GM18526 (cell line): ENCODE measurements at regions not wholly inside any gene's neighbourhood (a gene's known extent, or its start where the extent isn't known, plus 50 kb on each side); places are given as distances from the start of the nearest gene placed in this dataset.

Experiments
- POLR2A ChIP-seq: IDR thresholded peaks from 3 replicates; pipeline ENCODE4 v1.6.1; 2011; ENCODE audit not compliant: insufficient read length; ENCODE audit errors: extremely low read depth

DNA sequence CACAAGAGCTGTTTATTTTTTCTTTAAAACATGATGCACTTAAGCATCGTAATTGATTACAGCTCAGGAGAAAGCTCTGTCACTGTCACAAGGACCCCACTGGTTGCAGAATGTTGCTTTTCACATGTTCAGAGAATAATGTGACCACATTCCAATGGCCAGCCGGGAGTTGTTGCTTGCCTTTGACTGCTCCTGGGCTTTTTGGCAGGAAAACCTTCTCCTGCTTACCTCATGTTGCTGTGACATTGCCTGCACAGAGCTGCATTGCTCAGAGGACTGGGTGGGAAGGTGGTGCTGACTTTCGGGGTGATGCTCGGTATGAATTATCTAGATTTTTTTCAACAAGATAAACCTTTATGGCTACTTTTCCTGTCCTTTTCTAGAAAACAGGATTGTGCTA lies 88.2 kb downstream of the PALM2AKAP2 start:
- TF ChIP-seq POLR2A: no peak

DNA sequence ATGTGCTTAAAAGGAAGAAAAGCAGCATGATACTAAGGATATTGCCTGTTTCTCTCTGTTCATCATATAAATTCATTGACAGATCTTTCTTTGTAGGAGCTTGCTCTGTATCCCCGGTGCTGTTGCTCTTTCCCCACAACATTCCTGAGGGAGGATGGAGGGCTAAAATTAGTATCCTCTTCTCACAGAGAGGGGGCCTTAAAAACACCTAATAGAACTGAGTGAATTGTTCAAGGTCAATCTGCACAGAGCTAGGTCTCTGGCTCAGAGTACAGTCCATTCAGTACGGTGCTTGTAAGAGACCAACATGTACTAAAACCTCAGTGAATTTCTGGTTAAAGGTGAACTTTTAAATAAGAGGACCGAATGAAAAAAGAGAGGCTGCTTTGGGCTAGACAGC lies 88.7 kb downstream of the PALM2AKAP2 start:
- no peak for TF ChIP-seq POLR2A

DNA sequence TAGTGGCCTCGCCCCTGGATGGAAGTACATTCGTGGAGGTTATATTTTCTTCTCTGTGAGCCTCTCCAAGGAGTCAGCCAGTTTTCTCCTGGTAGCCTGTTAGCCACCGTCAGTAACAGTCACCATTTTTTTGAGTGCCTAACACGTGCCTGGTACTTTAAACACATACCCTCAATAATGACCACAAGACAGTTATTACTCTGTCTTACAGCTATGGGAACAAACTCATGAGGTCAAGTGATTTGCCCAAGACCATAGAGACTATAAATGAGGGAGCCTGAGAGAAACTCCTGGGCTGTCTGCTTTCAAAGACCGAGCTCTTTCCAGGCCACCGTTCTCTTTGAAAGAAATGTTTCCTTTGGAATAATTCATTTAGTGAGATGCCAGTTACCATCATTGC lies 90.4 kb downstream of the PALM2AKAP2 start:
- TF ChIP-seq POLR2A: no peak

DNA sequence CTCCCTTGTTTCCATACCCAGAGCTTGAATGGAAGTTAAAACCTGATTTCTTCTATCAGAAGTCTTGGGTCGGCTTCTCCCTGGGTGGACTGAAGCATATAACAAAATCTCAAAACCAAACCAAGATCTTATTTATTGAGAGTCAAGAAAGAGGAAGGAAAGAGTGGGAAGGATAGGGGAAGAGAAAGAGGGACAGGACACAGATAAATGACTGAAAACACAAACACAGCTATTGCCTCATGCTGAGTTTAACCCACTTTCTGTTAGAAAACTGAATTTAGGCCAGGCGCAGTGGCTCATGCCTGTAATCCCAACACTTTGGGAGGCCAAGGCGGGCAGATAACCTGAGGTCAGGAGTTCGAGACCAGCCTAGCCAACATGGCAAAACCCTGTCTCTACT lies 92.9 kb downstream of the PALM2AKAP2 start:
- TF ChIP-seq POLR2A: no peak

DNA sequence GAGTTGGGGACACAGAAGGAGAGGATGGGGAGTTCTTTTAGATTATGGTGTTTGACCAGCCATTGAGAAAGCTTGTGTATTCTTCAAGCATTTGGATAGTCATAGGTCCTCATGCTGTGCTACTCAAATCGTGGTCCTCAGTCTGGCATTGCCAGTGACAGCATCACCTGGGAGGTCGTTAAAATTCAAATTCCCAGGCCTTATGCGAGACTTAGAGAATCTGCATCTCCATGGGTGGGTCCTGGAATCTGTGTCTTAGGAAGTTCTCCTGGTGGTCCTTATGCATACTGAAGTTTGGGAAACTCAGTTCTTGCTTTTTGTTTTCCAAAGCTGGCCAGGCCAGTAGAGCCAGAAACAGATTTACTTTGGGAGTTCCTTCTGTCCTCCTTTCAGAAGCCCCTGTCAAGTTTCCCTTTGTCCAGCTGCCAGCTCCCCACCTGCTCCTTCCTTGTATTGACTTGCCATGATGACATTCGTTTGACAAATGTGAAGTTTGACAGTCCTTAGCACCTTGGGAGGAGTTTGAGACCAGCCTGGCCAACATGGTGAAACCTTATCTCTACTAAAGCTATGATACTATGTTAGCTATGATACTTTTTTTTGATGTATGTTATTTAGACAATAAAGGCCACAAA lies 95.6 kb downstream of the PALM2AKAP2 start:
- no peak for TF ChIP-seq POLR2A

DNA sequence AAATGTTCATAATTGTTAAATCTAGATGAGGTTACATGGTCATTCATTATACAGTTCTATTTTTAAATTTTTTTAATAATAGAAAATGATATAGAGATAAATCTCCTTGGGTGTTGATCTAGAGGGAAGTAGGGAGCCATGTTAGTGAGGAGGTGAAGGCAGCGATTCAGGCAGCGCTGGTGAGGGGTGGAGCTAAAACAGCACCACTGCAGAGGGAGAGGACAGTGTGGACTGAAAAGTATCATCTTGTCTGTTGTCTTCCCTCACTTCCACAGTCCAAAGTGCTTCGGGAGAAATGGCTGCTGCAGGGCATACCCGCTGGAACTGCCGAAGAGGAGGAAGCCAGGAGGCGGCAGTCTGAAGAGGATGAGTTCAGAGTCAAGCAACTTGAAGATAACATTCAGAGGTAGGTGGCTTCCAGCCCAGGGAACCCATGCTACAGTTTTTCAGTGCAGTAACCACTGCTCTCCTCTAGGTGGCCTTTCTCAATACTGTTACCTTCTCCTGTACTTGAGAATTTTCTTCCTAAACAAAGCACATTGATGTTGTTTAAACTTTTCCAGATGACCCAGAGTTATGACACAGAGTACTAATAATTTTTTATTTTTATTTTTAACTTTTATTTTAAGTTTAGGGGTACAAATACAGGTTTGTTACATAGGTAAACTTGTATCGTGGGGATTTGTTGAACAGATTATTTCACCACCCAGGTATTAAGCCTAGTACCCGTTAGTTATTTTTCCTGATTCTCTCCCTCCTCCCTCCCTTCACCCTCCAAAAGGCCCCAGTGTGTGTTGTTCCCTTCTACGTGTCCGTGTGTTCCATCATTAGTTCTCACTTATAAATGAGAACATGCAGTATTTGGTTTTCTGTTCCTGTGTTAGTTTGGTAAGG lies 100.5 kb downstream of the PALM2AKAP2 start:
- no peak for TF ChIP-seq POLR2A

DNA sequence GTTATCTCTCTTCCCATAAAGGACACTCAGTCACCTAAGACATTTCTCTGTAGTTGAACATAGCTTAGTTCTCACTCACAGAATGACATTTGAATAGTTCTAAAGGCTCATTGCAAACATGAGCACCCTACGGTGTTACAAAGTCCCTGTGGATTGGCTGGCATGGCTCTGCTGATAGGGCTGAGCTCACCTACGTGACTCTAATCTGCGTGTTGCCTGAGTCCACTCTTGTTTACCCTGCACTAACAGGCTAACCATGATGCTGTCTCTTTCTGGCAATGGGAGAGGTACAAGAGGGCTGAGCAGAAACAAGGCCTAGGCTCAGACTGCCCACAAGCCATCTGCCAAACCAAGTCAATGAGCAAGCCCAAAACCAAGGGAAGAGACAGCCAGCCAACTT lies 103.6 kb downstream of the PALM2AKAP2 start:
- TF ChIP-seq POLR2A: no peak

DNA sequence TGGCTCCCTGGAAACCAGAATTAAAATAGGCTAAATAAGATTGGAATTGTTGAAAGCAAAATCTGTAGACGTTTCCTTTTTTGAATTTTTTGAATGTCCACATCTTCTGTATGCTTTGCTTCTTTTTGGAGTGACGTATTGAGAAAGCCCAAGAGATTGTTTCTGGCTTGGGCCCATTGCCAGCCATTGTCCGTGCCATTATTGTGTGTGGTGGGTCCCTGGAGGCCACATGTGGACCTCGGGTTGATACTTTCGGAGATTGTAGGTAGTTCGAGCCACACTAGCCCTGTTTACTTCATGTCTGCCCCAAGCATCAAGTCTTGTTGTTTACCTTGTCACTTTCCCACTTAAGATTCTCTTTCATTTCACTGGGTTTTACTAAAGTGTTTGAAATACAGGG lies 106.0 kb downstream of the PALM2AKAP2 start:
- no peak for TF ChIP-seq POLR2A

DNA sequence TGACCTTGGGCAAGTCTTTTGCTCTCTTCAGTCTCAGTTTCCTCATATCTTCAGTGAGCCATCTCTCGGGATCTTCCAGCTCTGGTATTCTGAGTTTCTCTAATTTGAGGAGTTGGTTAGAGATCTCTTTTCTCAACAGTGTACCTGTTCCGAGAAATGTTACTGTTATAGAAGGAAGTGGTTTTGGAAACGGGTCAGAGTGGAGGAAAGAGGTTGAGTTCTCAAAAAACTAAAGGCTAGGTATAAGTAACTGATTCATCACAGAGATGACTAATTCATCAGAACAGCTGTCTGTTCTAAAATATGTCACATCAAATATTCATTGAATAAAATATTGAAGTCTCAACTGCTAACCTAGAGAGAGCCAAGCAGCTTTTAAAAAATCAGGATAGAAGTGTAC lies 106.6 kb downstream of the PALM2AKAP2 start:
- no peak for TF ChIP-seq POLR2A

DNA sequence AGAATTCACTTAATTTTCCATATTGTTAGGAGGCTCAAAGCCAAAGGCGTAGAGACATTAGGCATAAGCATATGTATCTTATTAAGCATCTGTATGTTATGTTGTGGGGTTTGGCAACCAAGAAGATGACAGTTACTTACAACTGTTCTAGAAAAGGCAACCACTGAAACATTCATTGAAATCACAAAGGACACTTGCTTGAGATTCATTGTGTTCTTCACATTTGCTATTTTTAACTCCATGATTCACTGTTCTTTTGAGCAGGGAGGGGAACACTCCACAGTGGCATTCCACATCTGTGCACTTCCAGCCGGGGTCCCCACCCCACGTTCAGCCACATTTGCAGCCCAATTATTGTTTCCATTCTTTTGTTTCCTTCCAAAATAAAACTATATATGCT lies 107.1 kb downstream of the PALM2AKAP2 start:
- no peak for TF ChIP-seq POLR2A

DNA sequence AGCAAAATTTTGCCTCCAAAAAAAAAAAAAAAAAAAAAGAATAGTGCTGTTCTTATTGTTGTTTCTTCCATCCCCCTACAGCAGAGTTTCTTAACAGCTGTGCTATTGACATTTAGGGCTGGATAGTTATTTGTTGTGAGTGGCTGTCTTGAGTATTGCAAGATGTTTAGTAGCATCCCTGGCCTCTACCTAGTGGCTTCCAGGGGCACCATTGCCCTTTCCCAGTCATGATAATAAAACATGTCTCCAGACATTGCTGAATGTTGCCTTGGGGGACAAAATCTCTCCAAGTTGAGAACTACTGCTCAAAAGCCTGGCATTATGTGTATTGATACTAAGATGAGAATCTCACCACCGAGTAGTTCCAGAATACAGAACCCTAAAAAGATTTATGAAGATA lies 108.7 kb downstream of the PALM2AKAP2 start:
- TF ChIP-seq POLR2A: no peak

DNA sequence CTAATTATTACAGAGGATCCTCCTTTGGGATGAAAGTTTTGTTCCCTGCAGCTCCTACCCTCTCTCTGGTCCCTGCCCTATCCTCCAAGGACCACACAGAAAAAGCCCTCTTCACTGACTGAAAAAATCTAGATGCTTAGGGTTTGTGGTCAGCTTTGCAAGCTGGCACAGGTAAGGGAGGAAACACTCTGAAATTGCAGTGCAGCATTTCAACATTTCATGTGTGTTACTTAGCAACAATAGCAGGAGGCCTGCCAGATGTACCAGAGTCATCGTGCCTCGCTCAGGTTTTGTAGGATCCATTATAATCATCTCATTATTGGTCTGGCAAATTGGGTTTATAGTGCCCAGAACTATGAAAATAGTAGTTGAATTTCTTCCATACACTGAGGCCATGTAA lies 109.5 kb downstream of the PALM2AKAP2 start:
- TF ChIP-seq POLR2A: no peak

DNA sequence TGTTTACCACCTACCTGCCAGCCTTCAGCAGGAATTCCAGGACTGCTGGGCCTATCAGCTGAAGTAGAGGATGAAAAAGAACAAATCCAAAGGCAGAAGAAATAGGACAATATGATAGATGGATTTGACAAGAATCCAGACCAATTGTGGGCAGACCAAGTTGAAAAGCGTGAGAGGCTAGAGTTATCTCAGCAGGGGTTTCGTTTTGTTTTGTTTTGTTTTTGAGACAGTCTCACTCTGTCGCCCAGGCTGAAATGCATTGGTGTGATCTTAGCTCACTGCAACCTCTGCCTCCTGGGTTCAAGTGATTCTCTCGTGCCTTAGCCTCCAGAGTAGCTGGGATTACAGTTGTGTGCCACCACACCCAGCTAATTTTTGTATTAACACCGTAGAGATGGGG lies 113.2 kb downstream of the PALM2AKAP2 start:
- TF ChIP-seq POLR2A: no peak

DNA sequence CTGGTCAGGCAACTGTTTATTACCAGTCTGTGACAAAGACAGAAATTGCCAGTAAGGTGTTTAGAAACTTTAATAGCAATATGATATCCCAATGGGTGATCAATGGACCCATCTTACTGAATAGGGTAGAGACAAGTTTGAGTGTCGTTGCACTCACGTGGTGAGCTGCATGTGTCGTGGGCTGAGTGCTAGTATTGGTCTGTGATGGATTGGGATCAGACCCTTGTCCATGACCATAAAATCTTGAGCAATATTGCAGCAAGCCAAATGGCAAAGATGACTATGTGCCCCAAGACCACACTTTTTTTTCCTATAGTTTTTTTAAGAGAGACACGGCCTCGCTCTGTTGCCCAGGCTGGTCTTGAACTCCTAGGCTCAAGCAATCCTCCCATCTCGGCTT lies 114.5 kb downstream of the PALM2AKAP2 start:
- no peak for TF ChIP-seq POLR2A

DNA sequence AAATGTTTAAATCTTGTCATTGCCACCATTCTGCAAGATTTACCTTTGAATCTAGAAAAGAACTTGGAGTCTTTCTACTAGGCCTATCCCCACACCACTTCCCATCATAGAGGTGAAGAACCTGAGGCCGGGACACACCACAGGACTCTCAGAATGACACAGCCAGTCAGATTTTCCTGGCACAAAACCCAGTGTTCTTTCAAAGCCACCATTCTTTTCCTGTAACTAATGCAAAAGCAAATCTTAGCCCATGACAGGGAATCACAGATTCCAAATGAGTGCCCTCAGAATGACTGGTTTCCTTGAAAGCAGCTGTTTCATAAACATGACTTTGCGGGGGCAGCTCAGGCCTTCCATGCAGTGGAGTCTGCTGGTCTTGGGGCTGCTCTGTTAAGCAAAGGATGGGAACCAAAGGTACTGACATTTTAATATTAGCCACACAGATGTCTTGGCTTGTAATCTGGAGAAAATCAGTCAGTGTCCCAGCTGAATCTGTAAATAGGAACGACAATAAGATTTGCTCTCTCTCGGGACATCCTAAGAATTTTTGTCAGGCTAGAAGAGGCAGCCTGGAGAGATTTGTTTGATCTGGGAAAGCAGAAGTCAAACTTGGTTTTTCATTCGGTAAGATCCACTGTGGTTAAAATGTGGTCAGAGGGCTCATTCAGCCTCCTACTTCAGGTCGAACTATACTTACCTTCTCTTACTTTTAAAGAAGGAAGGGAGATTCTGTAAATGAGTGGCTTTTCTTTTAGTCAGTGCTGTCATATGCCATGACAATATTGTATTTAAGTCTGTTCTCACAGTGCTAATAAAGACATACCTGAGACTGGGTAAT lies 115.1 kb downstream of the PALM2AKAP2 start:
- no peak for TF ChIP-seq POLR2A

DNA sequence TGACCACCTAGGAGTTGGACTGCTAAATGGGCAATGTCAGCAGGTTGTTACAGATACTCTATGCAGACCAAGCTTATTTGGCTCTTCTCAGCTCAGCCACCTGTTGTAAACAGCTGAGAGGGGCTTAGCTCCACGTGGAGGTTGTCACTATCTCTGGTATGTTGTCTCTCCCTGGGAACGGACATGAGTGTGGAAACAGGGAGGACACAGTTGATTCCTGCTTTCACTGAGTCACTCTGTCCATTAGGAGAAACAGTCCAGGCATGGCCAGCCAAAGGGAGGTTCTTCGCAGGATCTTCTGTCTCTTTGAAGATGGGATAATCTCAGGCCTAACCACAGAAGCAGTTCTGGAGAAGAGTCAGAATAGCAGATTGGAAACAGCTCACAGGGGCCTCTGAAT lies 121.2 kb downstream of the PALM2AKAP2 start:
- TF ChIP-seq POLR2A: no peak
